Panc1 (cell line): ENCODE measurements at regions not wholly inside any gene's neighbourhood (a gene's known extent, or its start where the extent isn't known, plus 50 kb on each side); places are given as distances from the start of the nearest gene placed in this dataset.

Experiments
- ATAC-seq: fragments of 200-7000 bp; cut with Tn5 transposase; 2 replicates; pipeline ENCODE4 v1.9.1; 2020; ENCODE audit warnings: mild to moderate bottlenecking, moderate library complexity
- BruUV-seq: library from RNA; stranded (reverse); fragments of 400-500 nt; replicated peaks from 2 replicates; lab custom pipeline; 2021; lab: Mats Ljungman, UMichigan
- CTCF ChIA-PET: fragments of 300-600 bp; sonication (Branson Sonifier 250); formaldehyde crosslinking; loops from one replicate; lab custom pipeline; 2022; ENCODE audit warnings: antibody characterized with exemption; lab: Charles Lee
- POLR2A ChIA-PET: fragments of 300-600 bp; sonication (Branson Sonifier 250); formaldehyde crosslinking; loops from one replicate; lab custom pipeline; 2022; ENCODE audit warnings: antibody characterized with exemption; lab: Charles Lee
- DNase-seq: peaks from one replicate; pipeline ENCODE4 v3.0.0-alpha.2; 2010; ENCODE audit warnings: low read depth, low spot score
- H3K27ac ChIP-seq: 2 replicates; pipeline ENCODE4 v1.5.1; 2011; ENCODE audit warnings: mild to moderate bottlenecking, low read length, inconsistent platforms
- H3K27me3 ChIP-seq: fragments of 200-500 bp; sonication (Bioruptor generic); 2 replicates; pipeline ENCODE4 v1.6.0; 2014; ENCODE audit warnings: low read length, inconsistent platforms; ENCODE audit not compliant: control insufficient read depth, insufficient read depth
- H3K36me3 ChIP-seq: fragments of 200-500 bp; sonication (Bioruptor generic); 2 replicates; pipeline ENCODE4 v1.5.1; 2014; ENCODE audit warnings: inconsistent platforms, mild to moderate bottlenecking, low read length, moderate library complexity; ENCODE audit not compliant: control insufficient read depth, insufficient read depth
- H3K4me1 ChIP-seq: 2 replicates; pipeline ENCODE4 v1.5.1; 2011; ENCODE audit warnings: inconsistent platforms, mild to moderate bottlenecking, low read length, moderate library complexity; ENCODE audit not compliant: control insufficient read depth, insufficient read depth
- H3K4me3 ChIP-seq, 2 experiments: 2 replicates each; pipeline ENCODE4 v1.5.1; 2011 to 2012; ENCODE audit warnings: low read depth in 2 of 2, low read length in 2 of 2, mild to moderate bottlenecking in 2 of 2, inconsistent platforms in 1 of 2, moderate library complexity in 1 of 2
- H3K9me3 ChIP-seq: fragments of 200-500 bp; sonication (Bioruptor generic); 2 replicates; pipeline ENCODE4 v1.5.1; 2014; ENCODE audit warnings: low read depth, mild to moderate bottlenecking, inconsistent platforms, low read length, moderate library complexity; ENCODE audit not compliant: control insufficient read depth, insufficient read depth
- CTCF ChIP-seq: fragments of 450-650 bp; IDR thresholded peaks from 2 replicates; pipeline ENCODE4 v1.5.1; 2017; ENCODE audit warnings: mild to moderate bottlenecking
- POLR2AphosphoS5 ChIP-seq: IDR thresholded peaks from 2 replicates; pipeline ENCODE4 v1.6.1; 2012; ENCODE audit warnings: mild to moderate bottlenecking, low read depth, low read length, moderate library complexity
- SIN3A ChIP-seq: IDR thresholded peaks from 2 replicates; pipeline ENCODE4 v1.6.1; 2012; ENCODE audit warnings: low read depth, mild to moderate bottlenecking, low read length, moderate library complexity, borderline replicate concordance; ENCODE audit not compliant: insufficient read depth
- TCF7L2 ChIP-seq: IDR thresholded peaks from 2 replicates; pipeline ENCODE4 v1.6.1; 2011; ENCODE audit warnings: mild to moderate bottlenecking, low read depth, low read length, inconsistent platforms
- in situ Hi-C: cut with HindIII; loops from 2 replicates; pipeline ENCODE4 v1.10.0; 2016; ENCODE audit warnings: low sequenced_read_pairs, low pct_unique_long_range_greater_than_20kb
- intact Hi-C: fragments of 100-400 bp; cut with micrococcal nuclease; formaldehyde crosslinking; loops from one replicate; pipeline ENCODE4 v1.10.0; 2022; ENCODE audit not compliant: unreplicated experiment
- TF ChIP-seq, protein P1 (sequence below), 2 experiments: IDR thresholded peaks; 2 replicates each; pipeline ENCODE4 v1.6.1; 2011 to 2012; ENCODE audit warnings: low read depth in 2 of 2, control low read depth in 1 of 2, low read length in 1 of 2, mild to moderate bottlenecking in 1 of 2, moderate library complexity in 1 of 2; ENCODE audit not compliant: insufficient read depth in 1 of 2

- POLR2A ChIA-PET, result no interaction called here
- ATAC-seq (no peak), DNase-seq (no peak)
- no peaks in the 10 kb centered on the region for H3K36me3 ChIP-seq
- H3K9me3 ChIP-seq, result no peaks in the 10 kb centered on the region
- no TSS peak for BruUV-seq
- H3K4me3 ChIP-seq, result no peak overlapping the region
- intact Hi-C loops (no loop called here), in situ Hi-C loops (no loop called here)
- H3K4me1 ChIP-seq, result no peaks in the 10 kb centered on the region
- H3K27ac ChIP-seq, result no peak overlapping the region
- CTCF ChIA-PET, result no interaction called here
- no peaks in the 10 kb centered on the region for H3K27me3 ChIP-seq
- TF ChIP-seq POLR2AphosphoS5, result no peak
- TF ChIP-seq SIN3A, result no peak
- no peak for TF ChIP-seq TCF7L2
- no peak for TF ChIP-seq CTCF
- TF ChIP-seq, protein P1, sequence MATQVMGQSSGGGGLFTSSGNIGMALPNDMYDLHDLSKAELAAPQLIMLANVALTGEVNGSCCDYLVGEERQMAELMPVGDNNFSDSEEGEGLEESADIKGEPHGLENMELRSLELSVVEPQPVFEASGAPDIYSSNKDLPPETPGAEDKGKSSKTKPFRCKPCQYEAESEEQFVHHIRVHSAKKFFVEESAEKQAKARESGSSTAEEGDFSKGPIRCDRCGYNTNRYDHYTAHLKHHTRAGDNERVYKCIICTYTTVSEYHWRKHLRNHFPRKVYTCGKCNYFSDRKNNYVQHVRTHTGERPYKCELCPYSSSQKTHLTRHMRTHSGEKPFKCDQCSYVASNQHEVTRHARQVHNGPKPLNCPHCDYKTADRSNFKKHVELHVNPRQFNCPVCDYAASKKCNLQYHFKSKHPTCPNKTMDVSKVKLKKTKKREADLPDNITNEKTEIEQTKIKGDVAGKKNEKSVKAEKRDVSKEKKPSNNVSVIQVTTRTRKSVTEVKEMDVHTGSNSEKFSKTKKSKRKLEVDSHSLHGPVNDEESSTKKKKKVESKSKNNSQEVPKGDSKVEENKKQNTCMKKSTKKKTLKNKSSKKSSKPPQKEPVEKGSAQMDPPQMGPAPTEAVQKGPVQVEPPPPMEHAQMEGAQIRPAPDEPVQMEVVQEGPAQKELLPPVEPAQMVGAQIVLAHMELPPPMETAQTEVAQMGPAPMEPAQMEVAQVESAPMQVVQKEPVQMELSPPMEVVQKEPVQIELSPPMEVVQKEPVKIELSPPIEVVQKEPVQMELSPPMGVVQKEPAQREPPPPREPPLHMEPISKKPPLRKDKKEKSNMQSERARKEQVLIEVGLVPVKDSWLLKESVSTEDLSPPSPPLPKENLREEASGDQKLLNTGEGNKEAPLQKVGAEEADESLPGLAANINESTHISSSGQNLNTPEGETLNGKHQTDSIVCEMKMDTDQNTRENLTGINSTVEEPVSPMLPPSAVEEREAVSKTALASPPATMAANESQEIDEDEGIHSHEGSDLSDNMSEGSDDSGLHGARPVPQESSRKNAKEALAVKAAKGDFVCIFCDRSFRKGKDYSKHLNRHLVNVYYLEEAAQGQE (IDR thresholded peaks at IDR 0.05; ENCODE audit: insufficient read depth in 1 of 2, low read depth in 2 of 2, low read length in 1 of 2), result no peak
These were observed 142.0 kb downstream of the LRIG2 start for GRCh38 chr1:113215015-113215414.

- in situ Hi-C loops, result no loop called here
- no peak for ATAC-seq
These were observed 143.7 kb downstream of the LRIG2 start for GRCh38 chr1:113216664-113217063.

DNA sequence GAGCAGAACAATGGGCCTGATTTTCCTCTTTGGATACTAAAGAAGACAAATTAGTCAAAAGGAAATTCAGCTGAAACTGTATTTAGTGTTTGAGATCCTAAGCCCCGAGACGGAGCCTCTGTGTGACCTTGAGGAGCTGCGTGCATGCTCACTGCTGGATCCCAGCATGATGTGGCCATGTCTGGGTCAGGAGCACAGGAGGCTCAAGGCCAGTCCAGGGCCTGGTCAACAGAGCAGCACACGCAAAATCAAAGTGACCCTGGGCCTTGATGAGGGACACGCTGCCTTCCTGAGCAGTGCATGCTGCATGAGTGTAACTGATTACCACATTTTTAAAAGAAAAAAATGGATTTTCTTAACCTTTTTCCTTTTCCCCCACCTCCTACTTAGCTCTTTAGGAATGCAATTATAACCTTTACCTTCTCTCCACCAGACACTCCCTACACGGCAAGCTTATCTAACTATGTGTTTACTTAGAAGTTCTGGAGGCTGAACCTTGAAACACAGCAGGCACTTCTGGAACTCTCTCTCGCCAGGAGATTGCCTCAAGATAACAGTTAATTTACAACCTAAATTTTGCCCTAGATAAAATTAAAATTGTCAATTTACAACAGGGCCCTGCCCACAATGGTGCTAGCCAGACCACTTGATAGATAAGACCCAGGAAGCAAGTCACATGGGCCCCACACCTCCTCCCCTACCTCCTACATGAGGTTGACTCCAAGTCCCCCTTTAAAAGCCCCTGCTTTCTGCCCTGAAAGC lies 144.6 kb downstream of the LRIG2 start:
- Histone ChIP-seq H3K27ac (no peak overlapping the region), H3K4me3 (no peak overlapping the region), H3K36me3 (no peaks in the 10 kb centered on the region), H3K9me3 (no peaks in the 10 kb centered on the region), H3K4me1 (no peaks in the 10 kb centered on the region), H3K27me3 (no peaks in the 10 kb centered on the region)
- ATAC-seq (no peak), DNase-seq (no peak)
- no peak for TF ChIP-seq POLR2AphosphoS5
- TF ChIP-seq TCF7L2, result no peak
- TF ChIP-seq SIN3A, result no peak
- TF ChIP-seq, protein P1 (IDR thresholded peaks at IDR 0.05; ENCODE audit: insufficient read depth in 1 of 2, low read depth in 2 of 2, low read length in 1 of 2), result no peak
- no peak for TF ChIP-seq CTCF
- intact Hi-C loops, result no loop called here
- ChIA-PET CTCF (no interaction called here), POLR2A (no interaction called here)
- no TSS peak for BruUV-seq
- in situ Hi-C loops, result no loop called here

More at GRCh38 chr1:113216664-113217063, 143.7 kb downstream of the LRIG2 start:
- intact Hi-C loops, result no loop called here
- no peak overlapping the region for H3K27ac ChIP-seq
- no peaks in the 10 kb centered on the region for H3K9me3 ChIP-seq
- H3K4me3 ChIP-seq, result no peak overlapping the region
- no peak for DNase-seq
- ChIA-PET POLR2A (no interaction called here), CTCF (no interaction called here)
- BruUV-seq, result no TSS peak
- H3K4me1 ChIP-seq, result no peaks in the 10 kb centered on the region
- no peaks in the 10 kb centered on the region for H3K27me3 ChIP-seq
- H3K36me3 ChIP-seq, result no peaks in the 10 kb centered on the region
- no peak for TF ChIP-seq TCF7L2
